HG03139 (cell line): ENCODE measurements at regions not wholly inside any gene's neighbourhood (a gene's known extent, or its start where the extent isn't known, plus 50 kb on each side); places are given as distances from the start of the nearest gene placed in this dataset.

Source experiments
- ATAC-seq: cut with Tn5 transposase; IDR thresholded peaks from one replicate; pipeline ENCODE4 v1.9.1; 2021; ENCODE audit not compliant: unreplicated experiment

GRCh38 chr11:42257534-42257933, 798.1 kb upstream of the LRRC4C start:
- ATAC-seq, result no peak

- no peak for ATAC-seq
Observed at GRCh38 chr11:42265072-42265471, 805.6 kb upstream of the LRRC4C start.

GRCh38 chr11:42271306-42271705, 811.9 kb upstream of the LRRC4C start:
- ATAC-seq, result no peak

GRCh38 chr11:42273977-42274376, 814.5 kb upstream of the LRRC4C start:
- ATAC-seq, result no peak

GRCh38 chr11:42296910-42297309, 837.5 kb upstream of the LRRC4C start:
- ATAC-seq, result no peak

- no peak for ATAC-seq
Observed at GRCh38 chr11:42299780-42300179, 840.3 kb upstream of the LRRC4C start.

- no peak for ATAC-seq
Observed at GRCh38 chr11:42301777-42302176, 842.3 kb upstream of the LRRC4C start.

GRCh38 chr11:42311514-42311913, 852.1 kb upstream of the LRRC4C start:
- ATAC-seq, result no peak

- no peak for ATAC-seq
Observed at GRCh38 chr11:42311944-42312343, 852.5 kb upstream of the LRRC4C start.

GRCh38 chr11:42315267-42315666, 855.8 kb upstream of the LRRC4C start:
- no peak for ATAC-seq

- ATAC-seq, result no peak
Observed at GRCh38 chr11:42315846-42316245, 856.4 kb upstream of the LRRC4C start.

GRCh38 chr11:42319921-42320320, 860.5 kb upstream of the LRRC4C start:
- no peak for ATAC-seq

- ATAC-seq, result no peak
Observed at GRCh38 chr11:42329929-42330565, 870.6 kb upstream of the LRRC4C start.

- ATAC-seq, result no peak
Observed at GRCh38 chr11:42337786-42338455, 878.5 kb upstream of the LRRC4C start.

- ATAC-seq, result no peak
Observed at GRCh38 chr11:42344204-42344792, 884.8 kb upstream of the LRRC4C start.

GRCh38 chr11:42345933-42346332, 886.5 kb upstream of the LRRC4C start:
- ATAC-seq, result no peak

GRCh38 chr11:42363701-42364100, 904.2 kb upstream of the LRRC4C start:
- no peak for ATAC-seq

- ATAC-seq, result no peak
Observed at GRCh38 chr11:42390116-42390515, 921.7 kb upstream of the API5 start.

GRCh38 chr11:42397483-42397882, 914.3 kb upstream of the API5 start:
- ATAC-seq, result no peak

- no peak for ATAC-seq
Observed at GRCh38 chr11:42407341-42407740, 904.5 kb upstream of the API5 start.

- no peak for ATAC-seq
Observed at GRCh38 chr11:42410251-42410955, 901.4 kb upstream of the API5 start.

- ATAC-seq, result no peak
Observed at GRCh38 chr11:42412590-42412989, 899.2 kb upstream of the API5 start.
